ENCODE measurements at regions not wholly inside any gene's neighbourhood (a gene's known extent, or its start where the extent isn't known, plus 50 kb on each side); places are given as distances from the start of the nearest gene placed in this dataset.

- TF ChIP-seq CTCF (IDR thresholded peaks at IDR 0.05; ENCODE audit: insufficient read depth, low read length), result no peak
- TF ChIP-seq POLR2AphosphoS5 (IDR thresholded peaks at IDR 0.05; ENCODE audit: low read depth), result no peak
- no peak for TF ChIP-seq REST (IDR thresholded peaks at IDR 0.05; ENCODE audit: insufficient replicate concordance, low read depth)
- no peak for TF ChIP-seq GABPA (IDR thresholded peaks at IDR 0.05; ENCODE audit: low read depth)
- TF ChIP-seq SPI1 (IDR thresholded peaks at IDR 0.05; ENCODE audit: borderline replicate concordance, low read depth), result no peak
These were observed 130.8 kb upstream of the KRR1 start for GRCh38 chr12:75642226-75642625.
